GM19467 (cell line): ENCODE measurements at regions not wholly inside any gene's neighbourhood (a gene's known extent, or its start where the extent isn't known, plus 50 kb on each side); places are given as distances from the start of the nearest gene placed in this dataset.

ENCODE experiments used
- ATAC-seq: cut with Tn5 transposase; IDR thresholded peaks from one replicate; pipeline ENCODE4 v1.9.1; 2021; ENCODE audit warnings: mild to moderate bottlenecking, moderate library complexity; ENCODE audit not compliant: unreplicated experiment

DNA sequence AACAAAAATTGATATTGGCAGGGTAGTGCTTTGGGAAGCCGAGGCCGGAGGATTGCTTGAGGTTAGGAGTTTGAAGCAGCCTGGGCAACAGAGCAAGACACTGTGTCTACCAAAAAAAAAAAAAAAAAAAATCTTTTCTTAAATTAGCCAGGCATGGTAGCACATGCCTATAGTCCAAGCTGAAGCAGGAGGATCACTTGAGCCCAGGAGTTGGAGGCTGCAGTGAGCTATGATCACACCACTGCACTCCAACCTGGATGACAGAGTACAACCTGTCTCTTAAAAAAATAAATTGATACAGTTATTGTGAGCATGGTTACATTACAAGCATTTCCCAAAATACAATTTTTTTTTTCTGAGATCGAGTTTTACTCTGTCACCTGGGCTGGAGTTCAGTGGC is 59.4 kb upstream of the SVIL start:
- ATAC-seq, result no peak

DNA sequence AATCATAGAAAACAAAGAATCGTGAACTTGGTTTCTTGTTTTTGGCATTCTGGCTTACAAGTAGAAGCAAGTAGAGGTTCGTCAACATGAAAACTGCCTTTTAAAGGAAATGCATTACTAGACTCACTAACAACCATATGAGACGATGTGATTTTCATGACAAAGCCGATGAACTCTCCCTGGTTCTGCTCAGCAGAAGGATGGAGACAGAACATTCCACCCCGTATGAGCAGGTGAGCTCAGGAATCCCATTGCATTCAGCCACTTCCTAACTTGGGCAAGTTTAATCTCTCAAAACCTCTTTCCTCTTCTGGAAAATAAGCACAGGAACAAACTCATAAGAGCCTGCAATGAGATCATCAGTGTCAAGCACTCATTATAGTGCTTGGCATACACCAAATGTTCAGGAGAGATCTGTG is 57.4 kb upstream of the SVIL start:
- no peak for ATAC-seq

GRCh38 chr10:29691564-29692072 is 56.8 kb upstream of the SVIL start:
- ATAC-seq, result no peak

DNA sequence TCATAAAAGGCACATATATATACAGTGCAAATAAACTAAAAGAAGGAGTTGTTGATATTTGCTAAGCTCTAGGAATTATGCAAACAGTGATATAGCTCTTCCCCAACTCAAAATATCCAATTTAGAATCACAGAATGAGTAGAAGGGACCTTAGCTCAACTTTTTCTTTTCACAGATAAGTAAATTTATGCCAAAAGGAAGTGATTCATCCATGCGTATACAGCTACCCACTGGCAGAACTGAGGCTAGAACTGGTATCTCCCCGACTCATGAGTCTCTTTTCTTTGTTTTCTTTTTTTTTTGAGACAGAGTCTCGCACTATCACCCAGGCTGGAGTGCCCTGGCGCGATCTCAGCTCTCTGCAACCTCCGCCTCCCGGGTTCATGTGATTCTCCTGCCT is 54.2 kb upstream of the SVIL start:
- ATAC-seq, result no peak

- ATAC-seq, result no peak
Measured at GRCh38 chr10:29688230-29688661, 53.5 kb upstream of the SVIL start.

DNA sequence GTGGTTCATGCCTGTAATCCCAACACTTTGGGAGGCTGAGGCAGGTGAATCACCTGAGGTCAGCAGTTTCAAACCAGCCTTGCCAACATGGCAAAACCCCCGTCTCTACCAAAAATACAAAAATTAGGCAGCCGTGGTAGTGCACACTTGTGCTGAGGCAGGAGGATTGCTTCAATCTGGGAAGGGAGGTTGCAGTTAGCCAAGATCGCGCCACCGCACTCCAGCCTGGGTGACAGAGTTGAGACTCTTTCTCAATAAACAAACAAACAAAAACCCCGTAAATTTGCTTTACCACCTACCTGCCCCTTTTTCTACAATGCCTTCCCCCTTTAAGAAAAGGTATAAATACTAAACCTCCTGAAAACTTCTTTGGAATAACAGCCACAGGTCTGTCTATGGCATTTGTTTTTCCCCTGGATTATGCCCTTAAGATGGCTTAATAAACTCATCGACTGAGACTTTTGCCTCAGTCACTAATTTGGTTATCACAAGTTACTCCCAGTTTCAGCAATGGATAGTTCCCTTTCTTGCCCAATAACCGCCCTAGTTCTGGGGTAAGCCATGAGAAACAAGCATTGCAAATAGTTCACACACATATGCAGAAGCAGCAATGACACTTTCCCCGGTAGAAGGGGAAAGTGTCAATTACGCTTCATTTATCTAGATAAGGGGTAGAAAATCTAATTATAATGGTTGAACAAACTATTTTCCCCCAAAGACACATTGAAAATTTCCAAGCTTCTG is 52.8 kb upstream of the SVIL start:
- ATAC-seq, result no peak

DNA sequence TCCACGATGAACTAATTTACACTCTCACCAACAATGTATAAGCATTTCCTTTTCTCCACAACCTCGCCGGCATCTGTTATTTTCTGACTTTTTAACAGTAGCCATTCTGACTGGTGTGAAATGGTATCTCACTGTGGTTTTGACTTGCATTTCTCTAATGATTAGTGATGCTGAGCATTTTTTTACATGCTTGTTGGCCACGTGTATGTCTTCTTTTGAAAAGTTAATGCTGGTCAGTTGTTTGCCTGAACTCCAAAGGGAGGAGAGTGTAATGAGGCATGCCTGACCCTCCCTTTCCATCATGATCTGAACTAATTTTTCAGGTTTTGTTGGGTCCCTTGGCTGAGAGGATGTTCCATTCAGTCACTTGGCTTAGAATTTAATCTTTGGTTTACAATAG is 50.7 kb upstream of the SVIL start:
- ATAC-seq, result no peak
